Mesodermal cell (in vitro differentiated cells): ENCODE measurements at regions not wholly inside any gene's neighbourhood (a gene's known extent, or its start where the extent isn't known, plus 50 kb on each side); places are given as distances from the start of the nearest gene placed in this dataset.

ENCODE experiments used
- H3K27ac ChIP-seq: 2 replicates; pipeline ENCODE4 v1.7.0; 2013; ENCODE audit warnings: mild to moderate bottlenecking, low read depth, low read length, moderate library complexity; ENCODE audit not compliant: severe bottlenecking
- H3K36me3 ChIP-seq: 2 replicates; pipeline ENCODE4 v1.7.1; 2013; ENCODE audit warnings: mild to moderate bottlenecking, low read length, moderate library complexity; ENCODE audit not compliant: control insufficient read depth, insufficient read depth
- H3K4me1 ChIP-seq: one replicate; pipeline ENCODE4 v1.7.1; 2013; ENCODE audit warnings: mild to moderate bottlenecking, low read length; ENCODE audit not compliant: insufficient read depth, control insufficient read depth, poor library complexity, severe bottlenecking
- H3K4me3 ChIP-seq: 2 replicates; pipeline ENCODE4 v1.7.0; 2013; ENCODE audit warnings: low read length, control low read depth, mild to moderate bottlenecking; ENCODE audit not compliant: insufficient read depth, poor library complexity, severe bottlenecking; ENCODE audit errors: extremely low read depth
- H3K9me3 ChIP-seq: 2 replicates; pipeline ENCODE4 v1.7.1; 2013; ENCODE audit warnings: mild to moderate bottlenecking, low read length, moderate library complexity; ENCODE audit not compliant: control insufficient read depth
- WGBS, 2 experiments: methylation state at CpG; one replicate each; pipeline ENCODE4 v1.1.5; 2013; ENCODE audit warnings: missing lambda C conversion rate in 2 of 2; ENCODE audit not compliant: insufficient coverage in 2 of 2; 5-methylcytosine and 5-hydroxymethylcytosine counted together

GRCh38 chr22:49446759-49447710 is 380.6 kb downstream of the BRD1 start:
- WGBS, 2 experiments: 92 to 96% methylated on average over 12 to 15 of the region's 21 CpGs
- no peak overlapping the region for H3K4me3 ChIP-seq
- H3K27ac ChIP-seq: no peak overlapping the region
- H3K9me3 ChIP-seq: no peaks in the 10 kb centered on the region
- H3K4me1 ChIP-seq: peaks cover 11% of the 10 kb centered on the region
- no peaks in the 10 kb centered on the region for H3K36me3 ChIP-seq

- Histone ChIP-seq H3K9me3 (no peaks in the 10 kb centered on the region), H3K36me3 (no peaks in the 10 kb centered on the region), H3K4me1 (peaks cover 11% of the 10 kb centered on the region), H3K27ac (no peak overlapping the region), H3K4me3 (no peak overlapping the region)
- 89 to 90% methylated on average over 16 to 18 of the region's 18 CpGs for whole genome bisulfite sequencing, 2 experiments
These were observed 381.4 kb downstream of the BRD1 start for GRCh38 chr22:49446145-49446758.

- 96 to 97% methylated on average over 11 to 13 of the region's 14 CpGs for WGBS, 2 experiments
These were observed 382.9 kb downstream of the BRD1 start for GRCh38 chr22:49444781-49445180.

GRCh38 chr22:49440931-49441330 is 386.7 kb downstream of the BRD1 start:
- no peak overlapping the region for H3K4me3 ChIP-seq
- 95 to 98% methylated on average over 19 of the region's 23 CpGs for WGBS, 2 experiments
- no peaks in the 10 kb centered on the region for H3K4me1 ChIP-seq
- H3K27ac ChIP-seq: no peak overlapping the region
- no peaks in the 10 kb centered on the region for H3K36me3 ChIP-seq
- no peaks in the 10 kb centered on the region for H3K9me3 ChIP-seq

More at GRCh38 chr22:49444781-49445180, 382.9 kb downstream of the BRD1 start:
- Histone ChIP-seq H3K9me3 (no peaks in the 10 kb centered on the region), H3K27ac (no peak overlapping the region), H3K36me3 (no peaks in the 10 kb centered on the region), H3K4me1 (peaks cover 5% of the 10 kb centered on the region), H3K4me3 (no peak overlapping the region)

- no peaks in the 10 kb centered on the region for H3K36me3 ChIP-seq
- no peak overlapping the region for H3K4me3 ChIP-seq
- H3K9me3 ChIP-seq: no peaks in the 10 kb centered on the region
- no peak overlapping the region for H3K27ac ChIP-seq
- 82 to 85% methylated on average over 3 to 7 of the region's 10 CpGs for WGBS, 2 experiments
- H3K4me1 ChIP-seq: no peaks in the 10 kb centered on the region
These were observed 388.3 kb downstream of the BRD1 start for GRCh38 chr22:49439373-49439772.

- Histone ChIP-seq H3K36me3 (no peaks in the 10 kb centered on the region), H3K9me3 (no peaks in the 10 kb centered on the region), H3K4me3 (no peak overlapping the region), H3K4me1 (no peaks in the 10 kb centered on the region), H3K27ac (no peak overlapping the region)
- WGBS, 2 experiments: 88 to 90% methylated on average over 16 of the region's 16 CpGs
These were observed 389.7 kb downstream of the BRD1 start for GRCh38 chr22:49437956-49438355.

GRCh38 chr22:49437356-49437755 is 390.3 kb downstream of the BRD1 start:
- Histone ChIP-seq H3K27ac (no peak overlapping the region), H3K4me3 (no peak overlapping the region), H3K4me1 (no peaks in the 10 kb centered on the region), H3K36me3 (no peaks in the 10 kb centered on the region), H3K9me3 (no peaks in the 10 kb centered on the region)
- WGBS, 2 experiments: 93 to 96% methylated on average over 13 to 15 of the region's 17 CpGs

- 74 to 81% methylated on average over 9 of the region's 11 CpGs for WGBS, 2 experiments
- Histone ChIP-seq H3K9me3 (no peaks in the 10 kb centered on the region), H3K27ac (no peak overlapping the region), H3K36me3 (no peaks in the 10 kb centered on the region), H3K4me3 (no peak overlapping the region), H3K4me1 (no peaks in the 10 kb centered on the region)
These were observed 391.6 kb downstream of the BRD1 start for GRCh38 chr22:49436056-49436455.

GRCh38 chr22:49435596-49435995 is 392.1 kb downstream of the BRD1 start:
- Histone ChIP-seq H3K4me3 (no peak overlapping the region), H3K27ac (no peak overlapping the region), H3K36me3 (no peaks in the 10 kb centered on the region), H3K4me1 (no peaks in the 10 kb centered on the region), H3K9me3 (no peaks in the 10 kb centered on the region)
- 70 to 76% methylated on average over 12 to 13 of the region's 13 CpGs for WGBS, 2 experiments

GRCh38 chr22:49433717-49434611 is 393.7 kb downstream of the BRD1 start:
- Histone ChIP-seq H3K27ac (no peak overlapping the region), H3K4me1 (peaks cover 3% of the 10 kb centered on the region)
- WGBS, 2 experiments: 77 to 91% methylated on average over 34 to 35 of the region's 37 CpGs

More at GRCh38 chr22:49433717-49434611, 393.7 kb downstream of the BRD1 start:
- Histone ChIP-seq H3K9me3 (no peaks in the 10 kb centered on the region), H3K4me3 (no peak overlapping the region), H3K36me3 (no peaks in the 10 kb centered on the region)
